NOMO-1 (cell line): ENCODE measurements at regions not wholly inside any gene's neighbourhood (a gene's known extent, or its start where the extent isn't known, plus 50 kb on each side); places are given as distances from the start of the nearest gene placed in this dataset.

ENCODE experiments used
- DNase-seq, 2 experiments: peaks; one replicate each; lab custom pipeline; 2025; ENCODE audit not compliant: unreplicated experiment in 2 of 2; lab: John Stamatoyannopoulos, UW

DNA sequence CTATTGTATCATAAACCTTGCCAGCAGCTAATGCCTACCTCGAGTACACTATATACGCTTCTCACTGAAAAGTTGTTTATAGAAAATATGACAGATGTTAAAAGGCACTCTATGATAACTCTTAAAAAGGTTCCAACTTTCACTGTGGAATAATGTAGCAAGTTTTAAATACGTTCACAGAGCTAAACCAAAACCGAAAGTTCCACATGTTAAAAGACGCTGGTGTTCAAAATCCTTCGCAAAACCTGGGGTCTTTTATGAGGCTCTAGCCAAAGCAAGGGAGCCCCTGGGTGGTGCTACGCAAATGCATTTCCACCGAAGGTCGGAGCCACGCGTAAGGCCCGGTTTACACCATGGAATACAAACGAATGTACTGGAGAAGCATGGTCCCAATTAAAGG, 103.7 kb upstream of the TENM3 start:
- no peak for DNase-seq

DNA sequence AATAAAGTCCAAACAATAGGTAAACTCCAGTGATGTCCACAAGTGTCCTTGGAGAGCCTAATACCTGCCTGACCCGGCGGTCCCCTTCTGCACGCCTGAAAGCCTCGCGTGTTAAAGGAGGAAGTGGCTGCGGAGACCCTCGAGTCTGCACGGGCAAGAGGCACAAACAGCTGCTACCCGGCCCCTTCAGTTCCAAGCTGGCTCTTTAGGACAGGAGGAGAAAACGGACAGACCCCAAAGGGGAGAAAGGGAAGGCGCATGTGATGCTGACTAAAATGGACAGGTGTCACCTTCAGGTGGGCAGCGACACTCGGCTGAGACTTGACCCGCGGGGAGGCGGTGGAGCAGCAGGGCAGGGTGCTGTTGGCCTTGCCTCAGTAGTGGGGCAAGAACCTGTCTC, 102.7 kb upstream of the TENM3 start:
- DNase-seq: no peak

- DNase-seq: no peak
Observed at GRCh38 chr4:182141061-182141460, 102.1 kb upstream of the TENM3 start.

GRCh38 chr4:182142176-182143085, 100.8 kb upstream of the TENM3 start:
- DNase-seq: no peak

DNA sequence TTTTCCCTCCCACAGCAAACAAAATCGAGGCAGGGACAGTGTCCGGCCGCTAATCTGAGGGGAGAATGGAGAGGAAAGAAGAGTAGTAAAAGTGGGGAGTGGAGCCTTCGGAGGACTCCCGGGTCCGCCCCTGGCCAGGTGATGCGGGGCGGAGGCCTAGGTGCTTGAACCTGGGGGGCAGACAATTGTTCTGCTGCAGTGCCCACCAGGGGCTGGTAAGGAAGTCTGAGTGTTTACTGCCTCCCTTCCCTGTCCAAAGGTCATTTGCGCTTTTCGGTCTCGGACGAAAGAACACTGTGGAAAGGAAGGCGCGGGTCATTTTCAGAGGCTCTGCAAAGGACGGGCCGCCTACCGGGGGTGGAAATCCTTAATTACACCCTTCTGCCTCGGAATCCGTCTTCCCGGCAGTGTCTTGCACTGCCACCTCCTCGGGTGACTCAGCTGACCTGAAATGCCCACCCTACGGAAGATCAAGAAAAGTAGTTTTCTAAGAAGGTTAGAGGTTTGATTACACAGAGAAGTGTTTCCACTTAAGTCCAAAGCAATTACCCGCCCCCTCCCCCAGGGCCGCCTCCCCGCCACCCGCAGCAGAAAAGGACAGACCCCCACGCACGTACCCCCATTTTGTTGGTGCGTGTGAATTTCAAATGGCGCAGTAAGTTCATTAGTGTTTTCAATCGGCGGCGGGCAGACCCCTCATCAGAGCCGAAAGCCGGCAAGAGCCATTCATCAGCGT, 99.9 kb upstream of the TENM3 start:
- no peak for DNase-seq

GRCh38 chr4:182143822-182144625, 99.2 kb upstream of the TENM3 start:
- no peak for DNase-seq

DNA sequence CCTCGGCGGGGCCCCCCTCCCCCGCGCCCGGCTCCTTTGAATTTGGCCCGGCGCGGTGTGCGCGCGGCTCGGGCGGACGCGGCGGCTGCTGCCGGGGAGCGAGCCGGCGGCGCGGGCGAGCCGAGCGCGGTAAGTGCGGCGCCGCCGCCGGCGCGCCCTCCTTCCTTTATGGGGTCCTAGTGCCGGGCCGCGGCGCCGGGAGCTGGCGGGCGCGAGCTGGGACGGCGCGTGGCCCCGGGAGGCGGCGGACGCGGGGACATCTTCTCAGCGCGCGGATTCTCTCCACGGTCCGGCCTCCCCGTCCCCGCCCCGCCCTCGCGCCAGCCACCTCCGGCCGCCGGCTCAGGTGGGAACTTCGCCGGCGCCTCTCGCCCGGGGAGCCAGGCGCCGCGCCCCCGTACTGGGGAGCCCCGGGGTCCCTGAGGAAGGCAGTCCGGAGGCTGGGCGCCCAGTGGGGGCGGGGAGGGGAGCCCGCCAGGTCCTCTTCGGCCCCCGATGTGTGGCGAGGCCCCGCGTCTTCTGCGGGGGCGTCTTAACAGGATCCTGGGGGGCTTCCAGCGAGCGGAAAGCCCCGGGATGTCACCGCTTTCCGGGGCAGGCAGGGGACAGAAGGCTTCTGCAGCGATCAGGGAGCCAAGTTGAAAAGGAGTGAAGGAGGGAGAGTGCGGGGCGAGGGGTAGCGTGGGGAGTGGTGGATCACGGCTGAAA, 98.4 kb upstream of the TENM3 start:
- no peak for DNase-seq

GRCh38 chr4:182145334-182145905, 97.8 kb upstream of the TENM3 start:
- DNase-seq: no peak

DNA sequence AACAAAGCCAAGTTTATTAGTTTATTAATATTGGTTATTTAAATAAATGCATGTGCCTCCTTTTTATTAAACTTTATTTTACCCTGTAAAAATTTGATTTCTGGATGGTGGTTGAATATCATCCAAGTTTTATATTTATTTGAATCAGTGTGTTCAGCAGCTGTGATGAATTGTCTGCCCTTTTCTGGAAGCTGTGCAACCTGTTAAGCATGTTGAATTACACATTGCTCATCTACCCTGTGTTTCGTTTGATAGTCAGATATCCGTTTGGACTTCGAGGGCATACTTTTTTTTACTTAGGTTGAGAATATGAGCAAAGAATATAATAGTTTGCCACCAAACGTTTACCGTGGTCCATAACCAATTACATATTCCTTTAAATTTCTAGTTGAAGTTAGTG, 95.8 kb upstream of the TENM3 start:
- no peak for DNase-seq

DNA sequence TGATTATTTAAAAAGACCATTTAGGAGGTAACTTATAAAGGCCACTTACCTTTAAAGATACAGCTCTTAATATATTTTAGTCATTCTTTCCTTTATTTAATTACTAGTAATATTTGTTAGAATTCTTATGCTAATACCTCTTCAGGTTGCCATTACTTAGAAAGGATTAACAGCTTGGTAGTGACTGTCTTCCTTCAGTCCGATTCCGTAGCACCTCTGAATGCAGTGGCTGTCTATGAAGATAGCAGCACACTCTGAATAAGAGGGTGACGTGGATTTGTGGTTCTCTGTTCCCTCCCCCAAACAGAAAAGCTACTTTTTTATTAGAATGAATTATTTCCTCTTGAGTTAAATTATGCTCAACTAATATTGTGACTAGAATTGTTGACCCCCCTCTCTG, 92.6 kb upstream of the TENM3 start:
- no peak for DNase-seq

- no peak for DNase-seq
Observed at GRCh38 chr4:182155806-182156205, 87.4 kb upstream of the TENM3 start.

DNA sequence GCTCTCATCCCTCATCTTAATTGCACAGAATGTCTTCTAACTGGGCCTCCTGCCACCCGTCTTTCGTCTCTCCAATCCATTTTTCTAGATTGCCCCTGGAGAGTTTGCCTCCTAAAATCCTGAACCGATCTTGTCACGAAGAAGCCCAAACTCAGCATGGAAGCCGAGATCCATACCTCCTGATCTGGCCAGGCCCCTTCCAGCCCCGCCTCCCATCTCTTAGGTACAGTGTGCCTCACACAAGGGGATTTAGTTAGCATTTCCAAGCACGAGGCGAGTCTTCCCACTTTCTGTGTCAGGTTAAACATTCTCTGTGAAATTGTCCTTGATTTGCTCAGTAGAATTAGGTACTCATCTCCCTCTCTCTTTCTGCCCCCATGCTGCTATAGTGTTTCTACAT, 80.0 kb upstream of the TENM3 start:
- DNase-seq: no peak

DNA sequence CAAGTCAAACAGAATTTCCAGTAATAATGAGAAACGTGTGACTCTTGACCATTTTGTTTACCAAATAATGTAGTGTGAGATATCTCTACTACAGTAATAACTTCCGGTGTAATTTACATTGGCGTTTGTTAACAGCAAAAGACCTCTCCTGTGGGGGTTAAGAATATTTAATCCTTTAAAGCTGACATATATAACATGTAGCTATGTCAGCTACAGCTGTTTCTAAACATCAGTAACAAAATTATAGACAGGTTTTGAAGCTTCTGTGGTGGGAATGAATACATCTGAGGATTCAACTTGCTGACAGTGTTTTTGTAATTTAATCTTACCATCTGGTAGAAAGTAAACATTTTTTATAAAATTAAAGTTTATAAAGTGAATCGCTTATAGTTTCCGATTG, 73.6 kb upstream of the TENM3 start:
- DNase-seq: no peak

DNA sequence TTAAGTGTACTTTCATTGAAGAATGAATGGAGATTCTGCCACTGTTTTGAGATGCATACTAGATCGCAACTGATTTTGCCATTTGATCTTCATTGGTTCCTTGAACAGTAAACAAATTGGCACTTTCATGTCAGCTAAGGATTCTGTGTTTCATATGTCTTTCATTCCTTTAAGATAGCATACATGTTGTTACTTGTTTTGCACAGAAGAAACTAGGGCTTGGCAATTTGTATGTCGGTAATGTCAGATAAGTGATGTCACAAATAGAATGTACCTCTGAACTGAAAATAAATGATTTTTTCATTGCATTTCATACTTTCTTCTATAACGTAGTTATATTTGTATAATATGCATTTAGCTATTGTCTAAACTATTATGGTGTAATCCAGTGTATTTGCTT, 73.2 kb upstream of the TENM3 start:
- no peak for DNase-seq

- no peak for DNase-seq
Observed at GRCh38 chr4:182170417-182170935, 72.7 kb upstream of the TENM3 start.

GRCh38 chr4:182174979-182175378, 68.2 kb upstream of the TENM3 start:
- DNase-seq: no peak

GRCh38 chr4:182175788-182176519, 67.2 kb upstream of the TENM3 start:
- DNase-seq: no peak

GRCh38 chr4:182177166-182177565, 66.0 kb upstream of the TENM3 start:
- DNase-seq: no peak

GRCh38 chr4:182179105-182179504, 64.1 kb upstream of the TENM3 start:
- DNase-seq: no peak
